ENCODE measurements at regions not wholly inside any gene's neighbourhood (a gene's known extent, or its start where the extent isn't known, plus 50 kb on each side); places are given as distances from the start of the nearest gene placed in this dataset.

DNA sequence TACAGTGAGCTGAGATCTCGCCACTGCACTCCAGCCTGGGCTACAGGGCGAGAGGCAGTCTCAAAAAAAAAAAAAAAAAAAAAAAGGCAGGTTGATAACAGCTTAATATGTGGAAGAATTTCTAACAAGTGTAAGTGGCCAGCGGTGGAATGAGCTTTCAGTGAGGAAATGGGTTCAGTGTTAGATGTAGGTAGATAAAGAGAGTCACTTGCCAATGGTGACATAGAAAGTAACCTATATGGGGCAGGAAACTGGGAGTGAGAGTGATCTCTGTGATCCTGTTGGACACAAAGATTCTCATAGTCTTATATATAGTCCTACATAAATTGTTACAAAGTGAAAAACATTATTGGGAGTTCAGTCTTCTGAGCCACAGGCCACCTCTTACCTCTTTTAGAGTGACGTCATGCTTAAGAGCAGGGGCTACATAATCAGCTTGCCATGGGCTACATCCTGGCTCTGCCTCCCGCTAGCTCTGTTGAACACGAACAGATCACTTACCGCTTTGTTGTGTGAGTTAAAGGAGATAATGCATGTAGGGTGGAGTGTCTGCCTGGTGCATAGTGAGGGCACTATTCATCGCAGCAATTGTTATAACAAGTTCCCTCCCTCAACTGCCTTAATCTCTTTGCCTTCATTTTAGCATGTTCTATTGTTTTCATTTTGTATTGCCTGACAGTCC, 110.2 kb upstream of the ELAC2 start:
- CTCF ChIA-PET (ENCODE audit: partially characterized antibody), result interaction anchor here (1.6 kb wide), 1 partner anchor 98 kb away, joined by 6 read pairs; no protein-coding TSS in a partner anchor
- no peak overlapping the region for H2AFZ ChIP-seq (ENCODE audit: low read length)
- 95% methylated on average over 6 of the region's 8 CpGs; no CpG with 5 or more reads in 1 of the 2 experiments for WGBS, 2 experiments (ENCODE audit: extremely low coverage in 1 of 2, insufficient coverage in 1 of 2, insufficient read length in 1 of 2, insufficient replicate concordance in 2 of 2, low coverage in 1 of 2, low lambda C conversion rate in 2 of 2, missing lambda C conversion rate in 1 of 2)
- TF ChIP-seq KDM5A (IDR thresholded peaks at IDR 0.05; ENCODE audit: low read length), result no peak
- TF ChIP-seq, protein P1, sequence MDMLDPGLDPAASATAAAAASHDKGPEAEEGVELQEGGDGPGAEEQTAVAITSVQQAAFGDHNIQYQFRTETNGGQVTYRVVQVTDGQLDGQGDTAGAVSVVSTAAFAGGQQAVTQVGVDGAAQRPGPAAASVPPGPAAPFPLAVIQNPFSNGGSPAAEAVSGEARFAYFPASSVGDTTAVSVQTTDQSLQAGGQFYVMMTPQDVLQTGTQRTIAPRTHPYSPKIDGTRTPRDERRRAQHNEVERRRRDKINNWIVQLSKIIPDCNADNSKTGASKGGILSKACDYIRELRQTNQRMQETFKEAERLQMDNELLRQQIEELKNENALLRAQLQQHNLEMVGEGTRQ (IDR thresholded peaks at IDR 0.05; ENCODE audit: low read length), result no peak

More for the DNA sequence above, 110.2 kb upstream of the ELAC2 start:
- Histone ChIP-seq H2BK12ac (ENCODE audit: low read depth, low read length) (no peak overlapping the region), H3K4me3 (ENCODE audit: extremely low read depth in 1 of 4, insufficient read depth in 2 of 4, low read depth in 3 of 4, low read length in 4 of 4) (no peak overlapping the region), H4K91ac (replicated peaks; ENCODE audit: insufficient read length, low read length) (no peak overlapping the region), H3K18ac (ENCODE audit: extremely low read depth, low read length) (no peak overlapping the region), H3K9ac (replicated peaks in 1 of 4; ENCODE audit: extremely low read depth in 1 of 4, low read depth in 3 of 4, low read length in 3 of 4) (no peak overlapping the region), H2BK5ac (ENCODE audit: low read depth, low read length) (no peak overlapping the region), H3K79me2 (ENCODE audit: control insufficient read depth in 1 of 2, insufficient read depth in 2 of 2, low read length in 2 of 2) (no peaks in the 10 kb centered on the region), H2AK5ac (ENCODE audit: low read depth, low read length) (no peak overlapping the region), H3K23me2 (ENCODE audit: low read depth, low read length) (no peaks in the 10 kb centered on the region), H3K27ac (ENCODE audit: low read depth, low read length) (no peak overlapping the region), H2BK120ac (replicated peaks; ENCODE audit: low read depth, low read length) (no peak overlapping the region), H4K5ac (ENCODE audit: insufficient read length, low read depth, low read length) (no peak overlapping the region), H3K4ac (replicated peaks; ENCODE audit: insufficient read length, low read depth, low read length) (no peak overlapping the region), H3K79me1 (ENCODE audit: low read depth, low read length) (no peaks in the 10 kb centered on the region), H3K4me1 (replicated peaks in 1 of 4; ENCODE audit: control insufficient read depth in 3 of 4, insufficient read depth in 4 of 4, low read length in 3 of 4) (no peaks in the 10 kb centered on the region), H2BK20ac (ENCODE audit: low read length) (no peak overlapping the region), H3K27me3 (replicated peaks in 1 of 4; ENCODE audit: control insufficient read depth in 3 of 4, extremely low read depth in 1 of 4, insufficient read depth in 3 of 4, low read length in 3 of 4) (no peaks in the 10 kb centered on the region), H4K20me1 (replicated peaks in 1 of 2; ENCODE audit: control insufficient read depth in 1 of 2, insufficient read depth in 2 of 2, low read length in 2 of 2) (no peaks in the 10 kb centered on the region), H3K23ac (ENCODE audit: insufficient read length) (no peak overlapping the region), H2BK15ac (ENCODE audit: low read length) (no peak overlapping the region), H3K56ac (replicated peaks; ENCODE audit: insufficient read length, low read depth, low read length) (no peak overlapping the region), H3K14ac (ENCODE audit: insufficient read length) (no peak overlapping the region), H4K8ac (ENCODE audit: extremely low read depth, insufficient read depth, low read length) (no peak overlapping the region), H3K9me3 (ENCODE audit: insufficient read depth in 2 of 2, low read depth in 1 of 2, low read length in 1 of 2) (no peaks in the 10 kb centered on the region), H3K4me2 (ENCODE audit: insufficient read depth in 1 of 2, low read depth in 2 of 2, low read length in 2 of 2) (no peak overlapping the region), H3K36me3 (ENCODE audit: control insufficient read depth in 2 of 4, insufficient read depth in 4 of 4, low read length in 3 of 4) (no peaks in the 10 kb centered on the region)
- POLR2A ChIA-PET (ENCODE audit: partially characterized antibody), result interaction anchor here (0.6 kb wide), 1 partner anchor 150 kb away, joined by 3 read pairs; no protein-coding TSS in a partner anchor
- DNase-seq (ENCODE audit: low read depth in 1 of 2, low spot score in 2 of 2) (no peak), FAIRE-seq (no peak)
